ENCODE measurements at regions not wholly inside any gene's neighbourhood (a gene's known extent, or its start where the extent isn't known, plus 50 kb on each side); places are given as distances from the start of the nearest gene placed in this dataset.
"Not testable (repeated sequence)": the region's sequence is repeated elsewhere in the genome, so short reads cannot be mapped to it uniquely, and the experiment has no call there.

- H3K4me1 ChIP-seq (ENCODE audit: control insufficient read depth in 3 of 3, insufficient read depth in 3 of 3, low read length in 3 of 3); H3K36me3 ChIP-seq (ENCODE audit: control insufficient read depth in 3 of 3, insufficient read depth in 3 of 3, low read length in 3 of 3); H3K27ac ChIP-seq (ENCODE audit: low read depth, low read length); H3K9me3 ChIP-seq (ENCODE audit: control insufficient read depth in 3 of 3, low read length in 3 of 3); H3K27me3 ChIP-seq (ENCODE audit: control insufficient read depth in 3 of 3, insufficient read depth in 3 of 3, low read length in 3 of 3); H3K9ac ChIP-seq (ENCODE audit: low read depth in 1 of 3, low read length in 3 of 3); H3K4me3 ChIP-seq (ENCODE audit: low read length in 3 of 3): not testable (repeated sequence)
Measured at GRCh38 chr9:41367301-41367700, 178.2 kb upstream of the ZNG1F start.

DNA sequence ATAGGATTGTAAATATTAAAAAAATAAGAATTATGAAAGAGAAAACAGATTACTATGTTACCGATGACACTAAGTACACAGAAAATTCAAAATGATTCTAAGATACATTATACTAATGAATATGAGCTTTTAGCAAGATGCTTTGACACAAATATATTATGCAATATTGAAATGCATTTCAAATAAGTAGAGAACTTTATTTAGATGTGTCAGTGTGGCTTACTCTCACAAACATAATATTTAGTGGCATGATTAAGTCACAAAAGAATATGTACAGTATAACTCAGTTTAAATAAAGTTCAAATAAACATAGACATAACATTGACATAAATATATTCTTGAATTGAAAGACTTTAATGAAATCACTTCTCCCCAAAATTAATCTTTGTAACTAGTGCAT lies 172.7 kb upstream of the ZNG1F start:
- H3K27me3 ChIP-seq (ENCODE audit: control insufficient read depth in 3 of 3, insufficient read depth in 3 of 3, low read length in 3 of 3); H3K9me3 ChIP-seq (ENCODE audit: control insufficient read depth in 3 of 3, low read length in 3 of 3); H3K4me3 ChIP-seq (ENCODE audit: low read length in 3 of 3); H3K4me1 ChIP-seq (ENCODE audit: control insufficient read depth in 3 of 3, insufficient read depth in 3 of 3, low read length in 3 of 3); H3K36me3 ChIP-seq (ENCODE audit: control insufficient read depth in 3 of 3, insufficient read depth in 3 of 3, low read length in 3 of 3); H3K9ac ChIP-seq (ENCODE audit: low read depth in 1 of 3, low read length in 3 of 3); H3K27ac ChIP-seq (ENCODE audit: low read depth, low read length): not testable (repeated sequence)

- H3K36me3 ChIP-seq (ENCODE audit: control insufficient read depth in 3 of 3, insufficient read depth in 3 of 3, low read length in 3 of 3); H3K9me3 ChIP-seq (ENCODE audit: control insufficient read depth in 3 of 3, low read length in 3 of 3); H3K27me3 ChIP-seq (ENCODE audit: control insufficient read depth in 3 of 3, insufficient read depth in 3 of 3, low read length in 3 of 3); H3K4me1 ChIP-seq (ENCODE audit: control insufficient read depth in 3 of 3, insufficient read depth in 3 of 3, low read length in 3 of 3): not testable (repeated sequence)
- peak overlapping the region; percentile 74 to 84 (median 77) for H3K9ac ChIP-seq (ENCODE audit: low read depth in 1 of 3, low read length in 3 of 3)
- H3K4me3 ChIP-seq (ENCODE audit: low read length in 3 of 3): peak overlapping the region; percentile 75 to 80 (median 75)
- peak overlapping the region; percentile 72 for H3K27ac ChIP-seq (ENCODE audit: low read depth, low read length)
Measured at GRCh38 chr9:41359116-41359515, 170.0 kb upstream of the ZNG1F start.

GRCh38 chr9:41358682-41359081 lies 169.6 kb upstream of the ZNG1F start:
- H3K4me1 ChIP-seq (ENCODE audit: control insufficient read depth in 3 of 3, insufficient read depth in 3 of 3, low read length in 3 of 3); H3K36me3 ChIP-seq (ENCODE audit: control insufficient read depth in 3 of 3, insufficient read depth in 3 of 3, low read length in 3 of 3); H3K27me3 ChIP-seq (ENCODE audit: control insufficient read depth in 3 of 3, insufficient read depth in 3 of 3, low read length in 3 of 3); H3K9me3 ChIP-seq (ENCODE audit: control insufficient read depth in 3 of 3, low read length in 3 of 3): not testable (repeated sequence)
- H3K9ac ChIP-seq (ENCODE audit: low read depth in 1 of 3, low read length in 3 of 3): peak overlapping the region; percentile 74 to 84 (median 77)
- peak overlapping the region; percentile 75 to 80 (median 75) for H3K4me3 ChIP-seq (ENCODE audit: low read length in 3 of 3)
- H3K27ac ChIP-seq (ENCODE audit: low read depth, low read length): peak overlapping the region; percentile 72

- H3K4me1 ChIP-seq (ENCODE audit: control insufficient read depth in 3 of 3, insufficient read depth in 3 of 3, low read length in 3 of 3); H3K36me3 ChIP-seq (ENCODE audit: control insufficient read depth in 3 of 3, insufficient read depth in 3 of 3, low read length in 3 of 3); H3K27me3 ChIP-seq (ENCODE audit: control insufficient read depth in 3 of 3, insufficient read depth in 3 of 3, low read length in 3 of 3); H3K27ac ChIP-seq (ENCODE audit: low read depth, low read length); H3K9me3 ChIP-seq (ENCODE audit: control insufficient read depth in 3 of 3, low read length in 3 of 3): not testable (repeated sequence)
- H3K9ac ChIP-seq (ENCODE audit: low read depth in 1 of 3, low read length in 3 of 3): peak overlapping the region in 1 of 3 donors; percentile 84
- peak overlapping the region in 2 of 3 donors; percentile 63 to 75 for H3K4me3 ChIP-seq (ENCODE audit: low read length in 3 of 3)
Measured at GRCh38 chr9:41357918-41358404, 168.8 kb upstream of the ZNG1F start.

DNA sequence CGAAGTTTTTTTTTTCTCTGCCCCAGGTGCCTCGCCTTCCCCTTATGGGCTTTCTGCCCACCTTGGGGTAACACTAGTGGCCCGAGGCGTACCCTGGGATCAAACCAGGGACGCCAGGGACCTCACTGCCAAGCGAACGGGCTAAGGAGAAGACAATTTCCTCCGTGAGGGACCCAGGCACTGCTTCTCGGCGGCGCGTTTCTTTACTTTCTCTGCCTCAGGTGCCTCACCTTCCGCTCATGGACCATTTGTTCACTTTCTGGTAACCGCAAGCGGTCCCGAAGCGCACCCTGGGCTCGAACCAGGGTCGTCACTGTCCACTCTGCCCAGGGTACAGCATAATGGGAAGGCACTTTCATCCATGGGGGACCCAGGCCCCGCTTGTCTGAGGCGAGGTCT lies 168.2 kb upstream of the ZNG1F start:
- H3K9me3 ChIP-seq (ENCODE audit: control insufficient read depth in 3 of 3, low read length in 3 of 3); H3K4me1 ChIP-seq (ENCODE audit: control insufficient read depth in 3 of 3, insufficient read depth in 3 of 3, low read length in 3 of 3); H3K27me3 ChIP-seq (ENCODE audit: control insufficient read depth in 3 of 3, insufficient read depth in 3 of 3, low read length in 3 of 3); H3K9ac ChIP-seq (ENCODE audit: low read depth in 1 of 3, low read length in 3 of 3); H3K27ac ChIP-seq (ENCODE audit: low read depth, low read length); H3K4me3 ChIP-seq (ENCODE audit: low read length in 3 of 3); H3K36me3 ChIP-seq (ENCODE audit: control insufficient read depth in 3 of 3, insufficient read depth in 3 of 3, low read length in 3 of 3): not testable (repeated sequence)

DNA sequence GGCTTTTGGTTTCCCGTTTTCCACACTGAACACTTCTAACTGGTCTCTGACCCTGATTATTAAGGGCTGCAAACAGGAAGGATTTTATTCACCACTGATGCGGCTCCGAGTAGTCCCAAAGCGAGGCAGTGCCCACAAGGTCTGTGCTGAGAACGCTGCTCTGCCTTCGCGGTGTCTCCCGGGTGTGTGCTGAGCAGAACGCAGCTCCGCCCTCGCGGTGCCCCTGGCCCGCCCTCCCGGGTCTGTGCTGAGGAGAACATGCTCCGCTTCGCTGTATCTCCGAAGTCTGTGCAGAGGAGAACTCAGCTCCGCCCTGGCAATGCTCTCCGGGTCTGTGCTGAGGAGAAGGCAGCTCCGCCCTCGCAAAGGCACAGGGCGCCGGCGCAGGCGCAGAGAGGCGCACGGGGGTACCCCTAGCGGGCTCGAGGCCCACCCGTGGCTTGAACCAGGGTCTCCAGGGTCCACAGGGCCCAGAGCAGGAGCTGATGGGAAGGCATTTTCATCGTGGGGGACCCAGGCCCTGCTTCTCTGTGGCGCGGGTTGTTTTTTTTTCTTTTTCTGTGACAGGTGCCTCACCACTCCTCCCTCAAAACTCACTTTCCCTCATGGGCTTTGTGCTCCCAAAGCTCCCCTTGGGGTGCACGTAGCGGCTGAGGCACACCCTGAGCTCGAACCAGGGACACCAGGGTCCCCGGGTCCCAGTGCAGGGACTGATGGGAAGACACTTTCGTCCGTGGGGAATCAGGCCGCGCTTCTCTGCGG lies 167.7 kb upstream of the ZNG1F start:
- H3K9ac ChIP-seq (ENCODE audit: low read depth in 1 of 3, low read length in 3 of 3): peak overlapping the region in 1 of 3 donors; percentile 25
- H3K27ac ChIP-seq (ENCODE audit: low read depth, low read length); H3K4me1 ChIP-seq (ENCODE audit: control insufficient read depth in 3 of 3, insufficient read depth in 3 of 3, low read length in 3 of 3); H3K36me3 ChIP-seq (ENCODE audit: control insufficient read depth in 3 of 3, insufficient read depth in 3 of 3, low read length in 3 of 3); H3K9me3 ChIP-seq (ENCODE audit: control insufficient read depth in 3 of 3, low read length in 3 of 3); H3K27me3 ChIP-seq (ENCODE audit: control insufficient read depth in 3 of 3, insufficient read depth in 3 of 3, low read length in 3 of 3): not testable (repeated sequence)
- H3K4me3 ChIP-seq (ENCODE audit: low read length in 3 of 3): peak overlapping the region in 1 of 3 donors; percentile 49

- H3K27me3 ChIP-seq (ENCODE audit: control insufficient read depth in 3 of 3, insufficient read depth in 3 of 3, low read length in 3 of 3); H3K4me3 ChIP-seq (ENCODE audit: low read length in 3 of 3); H3K27ac ChIP-seq (ENCODE audit: low read depth, low read length); H3K9ac ChIP-seq (ENCODE audit: low read depth in 1 of 3, low read length in 3 of 3); H3K9me3 ChIP-seq (ENCODE audit: control insufficient read depth in 3 of 3, low read length in 3 of 3); H3K4me1 ChIP-seq (ENCODE audit: control insufficient read depth in 3 of 3, insufficient read depth in 3 of 3, low read length in 3 of 3); H3K36me3 ChIP-seq (ENCODE audit: control insufficient read depth in 3 of 3, insufficient read depth in 3 of 3, low read length in 3 of 3): not testable (repeated sequence)
Measured at GRCh38 chr9:41355712-41356450, 166.8 kb upstream of the ZNG1F start.

GRCh38 chr9:41354978-41355377 lies 165.9 kb upstream of the ZNG1F start:
- H3K4me3 ChIP-seq (ENCODE audit: low read length in 3 of 3); H3K9me3 ChIP-seq (ENCODE audit: control insufficient read depth in 3 of 3, low read length in 3 of 3); H3K9ac ChIP-seq (ENCODE audit: low read depth in 1 of 3, low read length in 3 of 3); H3K36me3 ChIP-seq (ENCODE audit: control insufficient read depth in 3 of 3, insufficient read depth in 3 of 3, low read length in 3 of 3); H3K27ac ChIP-seq (ENCODE audit: low read depth, low read length); H3K27me3 ChIP-seq (ENCODE audit: control insufficient read depth in 3 of 3, insufficient read depth in 3 of 3, low read length in 3 of 3); H3K4me1 ChIP-seq (ENCODE audit: control insufficient read depth in 3 of 3, insufficient read depth in 3 of 3, low read length in 3 of 3): not testable (repeated sequence)

DNA sequence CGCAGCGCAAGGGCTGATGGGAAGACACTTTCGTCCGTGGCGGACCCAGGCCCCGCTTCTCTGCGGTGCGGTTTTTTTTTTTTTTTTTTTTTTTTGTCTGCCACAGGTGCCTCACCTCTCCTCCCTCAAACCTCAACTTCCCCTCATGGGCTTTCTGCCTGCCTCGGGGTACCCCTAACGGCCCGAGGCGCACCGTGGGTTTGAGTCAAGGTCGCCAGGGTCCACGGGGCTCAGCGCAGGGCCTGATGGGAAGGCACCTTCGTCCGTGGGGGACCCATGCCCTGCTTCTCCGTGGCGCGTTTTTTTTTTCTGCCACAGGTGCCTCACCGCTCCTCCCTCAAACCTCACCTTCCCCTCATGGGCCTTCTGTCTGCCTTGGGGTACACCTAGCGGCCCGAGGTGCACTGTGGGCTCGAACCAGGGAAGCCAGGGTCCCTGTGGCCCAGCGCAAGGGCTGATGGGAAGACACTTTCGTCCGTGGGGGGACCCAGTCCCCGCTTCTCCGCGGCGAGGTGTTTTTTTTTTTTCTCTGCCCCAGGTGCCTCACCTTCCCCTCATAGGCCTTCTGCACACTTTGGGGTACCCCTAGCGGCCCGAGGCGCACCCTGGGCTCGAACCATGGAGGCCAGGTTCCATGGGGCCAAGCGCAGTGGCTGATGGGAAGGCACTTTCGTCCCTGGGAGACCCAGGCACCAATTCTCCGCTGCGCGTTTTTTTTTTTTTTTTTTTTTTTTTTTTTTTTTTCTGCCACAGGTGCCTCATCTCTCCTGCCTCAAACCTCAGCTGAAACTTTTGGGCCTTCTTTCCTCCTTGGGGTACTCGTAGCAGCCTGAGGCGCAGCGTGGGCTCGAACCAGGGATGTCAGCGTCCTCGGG lies 165.2 kb upstream of the ZNG1F start:
- peak overlapping the region in 1 of 3 donors; percentile 45 for H3K4me3 ChIP-seq (ENCODE audit: low read length in 3 of 3)
- not testable (repeated sequence) for H3K9ac ChIP-seq (ENCODE audit: low read depth in 1 of 3, low read length in 3 of 3); H3K36me3 ChIP-seq (ENCODE audit: control insufficient read depth in 3 of 3, insufficient read depth in 3 of 3, low read length in 3 of 3); H3K4me1 ChIP-seq (ENCODE audit: control insufficient read depth in 3 of 3, insufficient read depth in 3 of 3, low read length in 3 of 3); H3K27ac ChIP-seq (ENCODE audit: low read depth, low read length); H3K27me3 ChIP-seq (ENCODE audit: control insufficient read depth in 3 of 3, insufficient read depth in 3 of 3, low read length in 3 of 3); H3K9me3 ChIP-seq (ENCODE audit: control insufficient read depth in 3 of 3, low read length in 3 of 3)
